Sigmoid colon (tissue), 6 donors: ENCODE measurements at regions not wholly inside any gene's neighbourhood (a gene's known extent, or its start where the extent isn't known, plus 50 kb on each side); places are given as distances from the start of the nearest gene placed in this dataset.

ENCODE experiments used
- DNase-seq: peaks from one replicate; pipeline ENCODE4 v3.0.0-alpha.2; 2019
- H3K27ac ChIP-seq, 4 donors: fragments of 200-600 bp; sonication (generic); one replicate each; pipeline ENCODE4 v1.5.1; 2016 to 2019; ENCODE audit warnings: mild to moderate bottlenecking in 1 of 4
- H3K27me3 ChIP-seq, 3 donors: fragments of 200-600 bp; sonication (generic); one replicate each; pipeline ENCODE4 v1.5.1; 2019; ENCODE audit warnings: mild to moderate bottlenecking in 1 of 3
- H3K36me3 ChIP-seq, 4 donors: fragments of 200-600 bp; sonication (generic); one replicate each; pipeline ENCODE4 v1.5.1; 2016 to 2019
- H3K4me1 ChIP-seq, 4 donors: fragments of 200-600 bp; sonication (generic); one replicate each; pipeline ENCODE4 v1.5.1; 2017 to 2019
- H3K4me3 ChIP-seq, 4 donors: fragments of 200-600 bp; sonication (generic); one replicate each; pipeline ENCODE4 v1.5.1; 2017 to 2019; ENCODE audit warnings: mild to moderate bottlenecking in 2 of 4, moderate library complexity in 1 of 4
- H3K9me3 ChIP-seq, 4 donors: fragments of 200-600 bp in 3 of 4; sonication (generic) in 3 of 4; one replicate each; pipeline versions ENCODE4 v1.5.1 to v1.6.1; 2013 to 2019
- EP300 ChIP-seq, 4 donors: sonication (generic); formaldehyde crosslinking; IDR thresholded peaks; one replicate each; pipeline ENCODE4 v1.6.1; 2017; ENCODE audit warnings: antibody characterized with exemption in 4 of 4
- POLR2A ChIP-seq, 2 donors: fragments of 450-650 bp; IDR thresholded peaks; one replicate each; pipeline ENCODE4 v1.6.1; 2016; ENCODE audit warnings: antibody characterized with exemption in 2 of 2, mild to moderate bottlenecking in 2 of 2, moderate library complexity in 2 of 2
- POLR2AphosphoS5 ChIP-seq, 4 donors: sonication (generic); formaldehyde crosslinking; IDR thresholded peaks; one replicate each; pipeline ENCODE4 v1.6.1; 2017; ENCODE audit warnings: antibody characterized with exemption in 4 of 4
- WGBS, 2 donors: extraction: QIAGEN DNeasy Blood & Tissue Kit; methylation state at CpG; one replicate each; pipeline ENCODE4 v1.1.7; 2013; 5-methylcytosine and 5-hydroxymethylcytosine counted together
- intact Hi-C: fragments of 100-400 bp; cut with DNase I; formaldehyde crosslinking; loops from one replicate; pipeline ENCODE4 v1.15.1; 2023
- TF ChIP-seq, protein P1 (sequence below), 4 experiments: fragments of 450-650 bp in 3 of 4; fragments of 200-600 bp in 1 of 4; IDR thresholded peaks; one replicate each; pipeline ENCODE4 v1.5.1; 2016 to 2019; ENCODE audit warnings: antibody characterized with exemption in 4 of 4, mild to moderate bottlenecking in 3 of 4, moderate library complexity in 2 of 4
- donor health status: healthy with polysubstance abuse.
- donor health status: healthy.

DNA sequence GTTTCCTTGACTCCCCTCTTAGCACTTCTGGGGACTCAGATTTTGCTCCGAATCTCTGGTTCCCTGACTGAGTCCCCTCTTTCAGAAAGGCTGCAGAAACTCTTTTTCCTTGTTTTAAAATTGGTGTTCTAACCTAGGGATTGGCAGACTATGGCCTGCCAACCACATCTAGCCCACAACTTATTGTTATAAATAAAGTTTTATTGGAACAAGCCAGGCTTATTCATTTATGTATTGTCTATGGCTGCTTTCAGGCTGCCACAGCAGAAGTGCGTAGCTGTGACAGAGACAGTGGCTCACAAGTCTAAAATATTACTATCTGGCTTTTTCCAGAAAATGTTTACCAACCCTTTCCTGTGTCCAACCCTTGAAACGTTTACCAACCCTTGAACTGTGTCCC lies 81.7 kb downstream of the IER5 start:
- DNase-seq: no peak
- intact Hi-C loops: no loop called here
- Histone ChIP-seq H3K4me3 (no peak overlapping the region), H3K9me3 (peaks cover 0 to 2% (median 0%) of the 10 kb centered on the region in 4 donors), H3K27ac (no peak overlapping the region), H3K4me1 (peaks cover 0 to 6% (median 4%) of the 10 kb centered on the region in 4 donors), H3K27me3 (no peaks in the 10 kb centered on the region), H3K36me3 (no peaks in the 10 kb centered on the region)
- no peak for TF ChIP-seq EP300 (IDR thresholded peaks at IDR 0.05)
- TF ChIP-seq POLR2AphosphoS5 (IDR thresholded peaks at IDR 0.05): no peak
- TF ChIP-seq, protein P1, sequence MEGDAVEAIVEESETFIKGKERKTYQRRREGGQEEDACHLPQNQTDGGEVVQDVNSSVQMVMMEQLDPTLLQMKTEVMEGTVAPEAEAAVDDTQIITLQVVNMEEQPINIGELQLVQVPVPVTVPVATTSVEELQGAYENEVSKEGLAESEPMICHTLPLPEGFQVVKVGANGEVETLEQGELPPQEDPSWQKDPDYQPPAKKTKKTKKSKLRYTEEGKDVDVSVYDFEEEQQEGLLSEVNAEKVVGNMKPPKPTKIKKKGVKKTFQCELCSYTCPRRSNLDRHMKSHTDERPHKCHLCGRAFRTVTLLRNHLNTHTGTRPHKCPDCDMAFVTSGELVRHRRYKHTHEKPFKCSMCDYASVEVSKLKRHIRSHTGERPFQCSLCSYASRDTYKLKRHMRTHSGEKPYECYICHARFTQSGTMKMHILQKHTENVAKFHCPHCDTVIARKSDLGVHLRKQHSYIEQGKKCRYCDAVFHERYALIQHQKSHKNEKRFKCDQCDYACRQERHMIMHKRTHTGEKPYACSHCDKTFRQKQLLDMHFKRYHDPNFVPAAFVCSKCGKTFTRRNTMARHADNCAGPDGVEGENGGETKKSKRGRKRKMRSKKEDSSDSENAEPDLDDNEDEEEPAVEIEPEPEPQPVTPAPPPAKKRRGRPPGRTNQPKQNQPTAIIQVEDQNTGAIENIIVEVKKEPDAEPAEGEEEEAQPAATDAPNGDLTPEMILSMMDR (IDR thresholded peaks at IDR 0.05): no peak
- TF ChIP-seq POLR2A (IDR thresholded peaks at IDR 0.05): no peak
- WGBS, 2 donors: 71 to 80% methylated on average over 3 of the region's 3 CpGs

DNA sequence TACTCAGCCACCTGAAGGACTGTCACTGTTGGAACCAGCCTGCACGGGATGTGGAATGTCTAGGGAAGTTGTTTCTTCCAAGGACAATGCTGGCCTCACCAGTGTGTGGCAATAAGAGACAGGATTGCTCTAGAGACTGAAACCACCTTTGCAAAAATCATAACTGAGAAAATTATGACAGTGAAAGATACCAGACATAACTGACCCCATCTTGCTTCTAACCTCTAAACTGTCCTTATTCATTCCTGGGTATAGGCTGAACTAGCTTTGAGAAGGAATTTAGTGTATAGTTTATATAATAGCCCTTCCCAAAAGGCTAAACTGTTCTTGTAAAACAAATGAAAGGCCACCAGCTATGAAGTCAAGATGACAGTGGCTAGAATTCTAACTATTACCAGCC lies 83.6 kb downstream of the IER5 start:
- H3K4me3 ChIP-seq: no peak overlapping the region
- no peaks in the 10 kb centered on the region for H3K4me1 ChIP-seq
- peaks cover 0 to 2% (median 0%) of the 10 kb centered on the region in 4 donors for H3K9me3 ChIP-seq
- intact Hi-C loops: no loop called here
- TF ChIP-seq, protein P1 (IDR thresholded peaks at IDR 0.05): no peak
- DNase-seq: no peak
- WGBS, 2 donors: 72% methylated on average over 1 of the region's 1 CpG
- no peaks in the 10 kb centered on the region for H3K27me3 ChIP-seq
- H3K27ac ChIP-seq: no peak overlapping the region
- no peaks in the 10 kb centered on the region for H3K36me3 ChIP-seq

DNA sequence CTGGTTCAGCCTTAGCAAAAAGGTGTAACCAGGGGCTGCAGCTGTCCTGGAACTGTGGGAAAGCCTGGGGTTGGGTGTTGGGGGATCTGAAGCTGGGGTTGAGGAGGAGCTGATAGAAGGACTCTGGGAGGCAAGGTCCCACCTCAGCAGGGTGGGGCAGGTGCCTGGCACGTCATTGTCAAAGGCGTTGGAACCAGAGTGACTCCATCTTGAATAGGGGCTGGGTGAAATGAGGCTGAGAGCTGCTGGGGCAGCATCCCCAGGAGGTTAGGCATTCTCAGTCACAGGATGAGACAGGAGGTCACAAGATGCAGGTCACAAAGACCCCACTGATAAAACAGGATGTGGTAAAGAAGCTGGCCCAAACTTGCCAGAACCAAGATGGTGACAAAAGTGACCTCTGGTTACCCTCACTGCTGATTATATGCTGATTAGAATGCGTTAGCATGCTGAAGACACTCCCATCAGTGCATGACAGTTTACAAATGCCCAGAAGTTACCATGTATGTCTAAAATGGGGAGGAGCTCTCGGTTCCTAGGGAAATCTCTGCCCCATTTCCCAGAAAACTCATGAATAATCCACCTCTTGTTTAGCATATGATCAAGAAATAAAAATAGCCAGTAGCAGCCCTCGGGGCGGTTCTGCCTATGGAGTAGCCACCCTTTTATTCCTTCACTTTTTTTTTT lies 85.4 kb downstream of the IER5 start:
- Histone ChIP-seq H3K4me1 (peaks cover 0 to 7% (median 3%) of the 10 kb centered on the region in 4 donors), H3K36me3 (no peaks in the 10 kb centered on the region), H3K27ac (no peak overlapping the region), H3K9me3 (peaks cover 0 to 2% (median 0%) of the 10 kb centered on the region in 4 donors), H3K4me3 (no peak overlapping the region), H3K27me3 (no peaks in the 10 kb centered on the region)
- DNase-seq: no peak
- intact Hi-C loops: no loop called here
- 73 to 77% methylated on average over 6 of the region's 6 CpGs for WGBS, 2 donors
- TF ChIP-seq, protein P1 (IDR thresholded peaks at IDR 0.05): no peak
- no peak for TF ChIP-seq EP300 (IDR thresholded peaks at IDR 0.05)
- TF ChIP-seq POLR2A (IDR thresholded peaks at IDR 0.05): no peak
- TF ChIP-seq POLR2AphosphoS5 (IDR thresholded peaks at IDR 0.05): no peak

DNA sequence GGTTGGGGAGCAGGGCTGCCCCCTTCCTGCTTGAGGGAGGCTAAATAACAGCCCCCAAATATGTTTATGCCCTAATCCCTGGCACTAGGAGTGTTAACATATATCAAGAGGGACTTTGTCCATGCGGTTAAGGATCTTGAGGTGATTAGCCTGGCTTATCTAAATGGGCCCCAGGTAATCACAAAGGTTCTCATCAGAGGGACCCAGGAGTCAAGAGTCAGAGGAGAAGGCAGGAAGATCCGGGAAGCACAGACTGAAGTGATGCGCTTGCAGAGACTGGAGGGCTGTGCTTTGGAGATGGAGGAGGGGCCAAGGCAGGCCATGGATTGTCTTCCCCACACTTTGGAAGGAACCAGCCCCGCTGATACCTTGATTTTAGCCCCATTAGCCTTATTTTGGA lies 86.4 kb downstream of the IER5 start:
- Histone ChIP-seq H3K9me3 (peaks cover 0 to 2% (median 0%) of the 10 kb centered on the region in 4 donors), H3K27me3 (no peaks in the 10 kb centered on the region), H3K4me3 (no peak overlapping the region), H3K36me3 (no peaks in the 10 kb centered on the region), H3K4me1 (peaks cover 0 to 16% (median 10%) of the 10 kb centered on the region in 4 donors), H3K27ac (no peak overlapping the region)
- TF ChIP-seq, protein P1 (IDR thresholded peaks at IDR 0.05): no peak
- no peak for TF ChIP-seq POLR2A (IDR thresholded peaks at IDR 0.05)
- no peak for TF ChIP-seq POLR2AphosphoS5 (IDR thresholded peaks at IDR 0.05)
- intact Hi-C loops: no loop called here
- DNase-seq: no peak
- WGBS, 2 donors: 70 to 79% methylated on average over 4 of the region's 4 CpGs
